SK-N-SH (cell line): ENCODE measurements at regions not wholly inside any gene's neighbourhood (a gene's known extent, or its start where the extent isn't known, plus 50 kb on each side); places are given as distances from the start of the nearest gene placed in this dataset.

Source experiments
- CTCF ChIA-PET: fragments of 300-600, 350-600 bp; formaldehyde crosslinking; extraction: SDS; loops from one replicate; lab custom pipeline; 2021; lab: Yijun Ruan, JAX
- POLR2A ChIA-PET: fragments of 350-600 bp; sonication (Branson Sonifier 250); formaldehyde crosslinking; extraction: SDS; loops from one replicate; lab custom pipeline; 2020; ENCODE audit warnings: antibody characterized with exemption, inconsistent platforms; lab: Yijun Ruan, JAX
- DNase-seq: peaks from one replicate; pipeline ENCODE4 v3.0.0; 2012
- H2AFZ ChIP-seq: fragments of 200-600 bp; sonication (generic); 2 replicates; pipeline ENCODE4 v1.8.1; 2016; ENCODE audit warnings: antibody characterized with exemption, mild to moderate bottlenecking, low read depth
- H3F3A ChIP-seq: fragments of 200-600 bp; sonication (generic); replicated peaks from 2 replicates; pipeline ENCODE3; 2016; ENCODE audit warnings: antibody characterized with exemption, mild to moderate bottlenecking; ENCODE audit not compliant: insufficient read depth
- H3K27ac ChIP-seq, 2 experiments: fragments of 200-500 bp in 1 of 2; fragments of 200-600 bp in 1 of 2; sonication (Bioruptor generic) in 1 of 2; sonication (generic), shearing (Covaris generic) in 1 of 2; 2 replicates each; pipeline versions ENCODE4 v1.5.1 to v1.6.1; 2014 to 2016; ENCODE audit warnings: low read depth in 2 of 2, inconsistent platforms in 1 of 2, low read length in 1 of 2, mild to moderate bottlenecking in 1 of 2, mixed read lengths in 1 of 2
- H3K27me3 ChIP-seq: fragments of 200-600 bp; sonication (generic), shearing (Covaris generic); 2 replicates; pipeline ENCODE4 v1.6.1; 2016; ENCODE audit warnings: mixed run types; ENCODE audit not compliant: insufficient read depth
- H3K36me3 ChIP-seq, 2 experiments: fragments of 200-500 bp in 1 of 2; fragments of 200-600 bp in 1 of 2; sonication (Bioruptor generic) in 1 of 2; sonication (generic) in 1 of 2; replicated peaks in 1 of 2; 2 replicates each; pipeline versions ENCODE3 to v1.5.1; 2014 to 2016; ENCODE audit warnings: low read length in 1 of 2, mild to moderate bottlenecking in 1 of 2; ENCODE audit not compliant: insufficient read depth in 2 of 2, control insufficient read depth in 1 of 2
- H3K4me1 ChIP-seq, 2 experiments: fragments of 200-500 bp in 1 of 2; fragments of 200-600 bp in 1 of 2; sonication (Bioruptor generic) in 1 of 2; sonication (generic), shearing (Covaris generic) in 1 of 2; 2 replicates each; pipeline versions ENCODE4 v1.5.1 to v1.6.1; 2014 to 2016; ENCODE audit warnings: low read depth in 1 of 2, low read length in 1 of 2, mixed run types in 1 of 2; ENCODE audit not compliant: insufficient read depth in 2 of 2, control insufficient read depth in 1 of 2
- H3K4me2 ChIP-seq: fragments of 200-600 bp; sonication (generic), shearing (Covaris generic); 2 replicates; pipeline ENCODE4 v1.6.1; 2017; ENCODE audit warnings: mixed run types
- H3K4me3 ChIP-seq, 2 experiments: fragments of 200-500 bp in 1 of 2; fragments of 200-600 bp in 1 of 2; sonication (Bioruptor generic) in 1 of 2; sonication (generic), shearing (Covaris generic) in 1 of 2; 2 replicates each; pipeline versions ENCODE4 v1.5.1 to v1.8.1; 2014 to 2016; ENCODE audit warnings: low read depth in 2 of 2, inconsistent platforms in 1 of 2, low read length in 1 of 2, mild to moderate bottlenecking in 1 of 2, mixed read lengths in 1 of 2, moderate library complexity in 1 of 2
- H3K79me2 ChIP-seq: fragments of 200-600 bp; sonication (generic); 2 replicates; pipeline ENCODE4 v1.8.1; 2017; ENCODE audit warnings: mild to moderate bottlenecking; ENCODE audit not compliant: insufficient read depth
- H3K9ac ChIP-seq: fragments of 200-600 bp; sonication (generic); 2 replicates; pipeline ENCODE4 v1.6.1; 2017; ENCODE audit warnings: mixed run types
- H3K9me2 ChIP-seq: fragments of 200-600 bp; sonication (generic); 2 replicates; pipeline ENCODE4 v1.6.1; 2017; ENCODE audit warnings: mixed run types
- H3K9me3 ChIP-seq: fragments of 200-600 bp; sonication (generic); 2 replicates; pipeline ENCODE4 v1.6.1; 2017; ENCODE audit warnings: mixed run types, mild to moderate bottlenecking, moderate library complexity
- H4K20me1 ChIP-seq: fragments of 200-600 bp; sonication (generic); 2 replicates; pipeline ENCODE4 v1.6.1; 2017; ENCODE audit warnings: mild to moderate bottlenecking, mixed run types; ENCODE audit not compliant: insufficient read depth
- ELF1 ChIP-seq: IDR thresholded peaks from 2 replicates; pipeline ENCODE4 v1.4.0; 2012
- GABPA ChIP-seq: IDR thresholded peaks from 2 replicates; pipeline ENCODE4 v1.4.0; 2012; ENCODE audit warnings: low read depth, mild to moderate bottlenecking
- MEF2A ChIP-seq: IDR thresholded peaks from 2 replicates; pipeline ENCODE4 v1.4.0; 2012; ENCODE audit warnings: low read depth, borderline replicate concordance
- MXI1 ChIP-seq: IDR thresholded peaks from 2 replicates; pipeline ENCODE4 v1.6.1; 2012; ENCODE audit warnings: mild to moderate bottlenecking, low read depth, low read length, improper control_type of control experiment
- NRF1 ChIP-seq: IDR thresholded peaks from 2 replicates; pipeline ENCODE4 v1.6.1; 2012; ENCODE audit warnings: low read depth, mild to moderate bottlenecking, low read length
- POLR2AphosphoS5 ChIP-seq: IDR thresholded peaks from 2 replicates; pipeline ENCODE4 v1.6.1; 2012; ENCODE audit warnings: low read depth, low read length
- RCOR1 ChIP-seq: fragments of 150-350 bp; IDR thresholded peaks from 2 replicates; pipeline ENCODE4 v1.6.1; 2017; ENCODE audit warnings: antibody characterized with exemption, low read length
- SIN3A ChIP-seq: IDR thresholded peaks from 2 replicates; pipeline ENCODE4 v1.6.1; 2012; ENCODE audit warnings: low read depth, mild to moderate bottlenecking, low read length, moderate library complexity, borderline replicate concordance
- TAF1 ChIP-seq: IDR thresholded peaks from 2 replicates; pipeline ENCODE4 v1.6.1; 2012; ENCODE audit warnings: low read depth, mild to moderate bottlenecking, low read length, moderate library complexity, borderline replicate concordance
- WGBS: methylation state at CpG from one replicate; pipeline ENCODE4 v1.1.6; 2017; ENCODE audit warnings: low lambda C conversion rate; 5-methylcytosine and 5-hydroxymethylcytosine counted together
- TF ChIP-seq, protein P1 (sequence below): fragments of 150-350 bp; IDR thresholded peaks from 2 replicates; pipeline ENCODE4 v1.6.1; 2016; ENCODE audit warnings: mild to moderate bottlenecking, low read depth, low read length
- TF ChIP-seq, protein P2 (sequence below): IDR thresholded peaks from 2 replicates; pipeline ENCODE4 v1.4.0; 2012; ENCODE audit warnings: low read depth, borderline replicate concordance
- TF ChIP-seq, protein P3 (sequence below): IDR thresholded peaks from 2 replicates; pipeline ENCODE4; 2012
- TF ChIP-seq, protein P4 (sequence below): IDR thresholded peaks from 2 replicates; pipeline ENCODE4 v1.4.0; 2012; ENCODE audit warnings: low read depth, borderline replicate concordance
- TF ChIP-seq, protein P5 (sequence below): IDR thresholded peaks from 2 replicates; pipeline ENCODE4 v1.6.1; 2012; ENCODE audit warnings: mild to moderate bottlenecking, low read depth, low read length, moderate library complexity

DNA sequence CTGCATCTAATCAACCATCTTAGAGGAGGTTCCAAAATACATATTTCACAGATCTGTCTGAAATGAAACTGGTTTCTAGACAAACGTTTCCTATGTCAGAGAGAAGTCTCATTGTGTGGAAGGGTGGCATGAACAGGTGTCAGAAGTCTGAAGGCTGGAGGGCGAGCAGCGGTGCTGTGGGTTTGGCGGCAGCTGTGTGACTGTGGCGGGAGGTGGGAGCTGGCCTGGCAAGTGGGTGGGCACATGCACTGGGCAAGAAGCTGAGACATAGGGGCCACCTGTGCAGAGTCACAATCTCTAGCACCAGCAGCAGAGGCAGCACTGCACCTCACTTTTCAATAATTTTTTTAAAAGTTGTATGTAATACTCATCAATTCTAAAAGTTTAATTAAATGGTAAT, 346.3 kb downstream of the DSC3 start:
- no peak for TF ChIP-seq SIN3A
- TF ChIP-seq, all 33 proteins: peak for 0
- 51% methylated on average over 5 of the region's 5 CpGs for WGBS
- H3K4me3 ChIP-seq = no peak overlapping the region
- no peak for DNase-seq
- ChIA-PET POLR2A (no interaction called here), CTCF (no interaction called here)
- no peaks in the 10 kb centered on the region for H3F3A ChIP-seq
- H3K27ac ChIP-seq = no peak overlapping the region
- no peaks in the 10 kb centered on the region for H3K4me1 ChIP-seq
- no peaks in the 10 kb centered on the region for H3K9me2 ChIP-seq
- no peak overlapping the region for H3K4me2 ChIP-seq
- H3K9ac ChIP-seq = no peak overlapping the region
- no peaks in the 10 kb centered on the region for H3K36me3 ChIP-seq
- no peaks in the 10 kb centered on the region for H4K20me1 ChIP-seq
- no peak overlapping the region for H2AFZ ChIP-seq
- H3K79me2 ChIP-seq = no peaks in the 10 kb centered on the region
- H3K27me3 ChIP-seq = no peaks in the 10 kb centered on the region
- no peaks in the 10 kb centered on the region for H3K9me3 ChIP-seq

DNA sequence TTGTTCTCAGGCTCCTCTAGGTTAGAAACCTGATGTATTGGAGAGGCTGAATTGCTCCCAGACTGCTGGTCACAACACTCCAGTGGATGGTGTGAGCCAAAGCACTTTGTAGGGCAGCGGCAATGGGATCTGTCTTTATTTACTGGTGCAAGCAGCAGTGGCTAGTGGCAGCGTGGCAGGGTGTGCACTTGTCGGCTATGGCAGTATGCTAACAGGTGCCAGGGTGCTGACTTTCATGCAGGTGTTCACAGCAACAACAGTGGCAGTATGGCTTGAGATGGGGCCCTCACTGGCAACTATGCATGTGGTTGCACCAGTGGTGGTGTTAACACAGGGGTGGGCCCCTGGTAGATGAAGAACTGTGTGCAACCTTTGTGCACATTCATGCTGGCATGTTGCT, 347.8 kb downstream of the DSC3 start:
- POLR2A ChIA-PET = no interaction called here
- H3K4me2 ChIP-seq = no peak overlapping the region
- 0% methylated on average over 3 of the region's 3 CpGs for WGBS
- H3K27me3 ChIP-seq = no peaks in the 10 kb centered on the region
- H3K27ac ChIP-seq = no peak overlapping the region
- H4K20me1 ChIP-seq = no peaks in the 10 kb centered on the region
- CTCF ChIA-PET = no interaction called here
- no peak overlapping the region for H3K4me3 ChIP-seq
- H2AFZ ChIP-seq = no peak overlapping the region
- no peaks in the 10 kb centered on the region for H3F3A ChIP-seq
- no peak overlapping the region for H3K9ac ChIP-seq
- no peak for DNase-seq
- no peaks in the 10 kb centered on the region for H3K9me2 ChIP-seq
- H3K79me2 ChIP-seq = no peaks in the 10 kb centered on the region
- H3K36me3 ChIP-seq = no peaks in the 10 kb centered on the region
- H3K4me1 ChIP-seq = no peaks in the 10 kb centered on the region
- TF ChIP-seq, protein P1, sequence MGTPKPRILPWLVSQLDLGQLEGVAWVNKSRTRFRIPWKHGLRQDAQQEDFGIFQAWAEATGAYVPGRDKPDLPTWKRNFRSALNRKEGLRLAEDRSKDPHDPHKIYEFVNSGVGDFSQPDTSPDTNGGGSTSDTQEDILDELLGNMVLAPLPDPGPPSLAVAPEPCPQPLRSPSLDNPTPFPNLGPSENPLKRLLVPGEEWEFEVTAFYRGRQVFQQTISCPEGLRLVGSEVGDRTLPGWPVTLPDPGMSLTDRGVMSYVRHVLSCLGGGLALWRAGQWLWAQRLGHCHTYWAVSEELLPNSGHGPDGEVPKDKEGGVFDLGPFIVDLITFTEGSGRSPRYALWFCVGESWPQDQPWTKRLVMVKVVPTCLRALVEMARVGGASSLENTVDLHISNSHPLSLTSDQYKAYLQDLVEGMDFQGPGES = no peak
- TF ChIP-seq GABPA = no peak
- no peak for TF ChIP-seq RCOR1
- TF ChIP-seq MXI1 = no peak
- no peak for TF ChIP-seq TAF1
- no peak for TF ChIP-seq POLR2AphosphoS5
- TF ChIP-seq, protein P2, sequence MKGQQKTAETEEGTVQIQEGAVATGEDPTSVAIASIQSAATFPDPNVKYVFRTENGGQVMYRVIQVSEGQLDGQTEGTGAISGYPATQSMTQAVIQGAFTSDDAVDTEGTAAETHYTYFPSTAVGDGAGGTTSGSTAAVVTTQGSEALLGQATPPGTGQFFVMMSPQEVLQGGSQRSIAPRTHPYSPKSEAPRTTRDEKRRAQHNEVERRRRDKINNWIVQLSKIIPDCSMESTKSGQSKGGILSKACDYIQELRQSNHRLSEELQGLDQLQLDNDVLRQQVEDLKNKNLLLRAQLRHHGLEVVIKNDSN = no peak
- TF ChIP-seq, protein P3, sequence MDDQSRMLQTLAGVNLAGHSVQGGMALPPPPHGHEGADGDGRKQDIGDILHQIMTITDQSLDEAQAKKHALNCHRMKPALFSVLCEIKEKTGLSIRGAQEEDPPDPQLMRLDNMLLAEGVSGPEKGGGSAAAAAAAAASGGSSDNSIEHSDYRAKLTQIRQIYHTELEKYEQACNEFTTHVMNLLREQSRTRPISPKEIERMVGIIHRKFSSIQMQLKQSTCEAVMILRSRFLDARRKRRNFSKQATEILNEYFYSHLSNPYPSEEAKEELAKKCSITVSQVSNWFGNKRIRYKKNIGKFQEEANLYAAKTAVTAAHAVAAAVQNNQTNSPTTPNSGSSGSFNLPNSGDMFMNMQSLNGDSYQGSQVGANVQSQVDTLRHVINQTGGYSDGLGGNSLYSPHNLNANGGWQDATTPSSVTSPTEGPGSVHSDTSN = no peak
- TF ChIP-seq, protein P4, sequence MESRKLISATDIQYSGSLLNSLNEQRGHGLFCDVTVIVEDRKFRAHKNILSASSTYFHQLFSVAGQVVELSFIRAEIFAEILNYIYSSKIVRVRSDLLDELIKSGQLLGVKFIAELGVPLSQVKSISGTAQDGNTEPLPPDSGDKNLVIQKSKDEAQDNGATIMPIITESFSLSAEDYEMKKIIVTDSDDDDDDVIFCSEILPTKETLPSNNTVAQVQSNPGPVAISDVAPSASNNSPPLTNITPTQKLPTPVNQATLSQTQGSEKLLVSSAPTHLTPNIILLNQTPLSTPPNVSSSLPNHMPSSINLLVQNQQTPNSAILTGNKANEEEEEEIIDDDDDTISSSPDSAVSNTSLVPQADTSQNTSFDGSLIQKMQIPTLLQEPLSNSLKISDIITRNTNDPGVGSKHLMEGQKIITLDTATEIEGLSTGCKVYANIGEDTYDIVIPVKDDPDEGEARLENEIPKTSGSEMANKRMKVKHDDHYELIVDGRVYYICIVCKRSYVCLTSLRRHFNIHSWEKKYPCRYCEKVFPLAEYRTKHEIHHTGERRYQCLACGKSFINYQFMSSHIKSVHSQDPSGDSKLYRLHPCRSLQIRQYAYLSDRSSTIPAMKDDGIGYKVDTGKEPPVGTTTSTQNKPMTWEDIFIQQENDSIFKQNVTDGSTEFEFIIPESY = no peak
- no peak for TF ChIP-seq MEF2A
- TF ChIP-seq ELF1 = no peak
- TF ChIP-seq, protein P5, sequence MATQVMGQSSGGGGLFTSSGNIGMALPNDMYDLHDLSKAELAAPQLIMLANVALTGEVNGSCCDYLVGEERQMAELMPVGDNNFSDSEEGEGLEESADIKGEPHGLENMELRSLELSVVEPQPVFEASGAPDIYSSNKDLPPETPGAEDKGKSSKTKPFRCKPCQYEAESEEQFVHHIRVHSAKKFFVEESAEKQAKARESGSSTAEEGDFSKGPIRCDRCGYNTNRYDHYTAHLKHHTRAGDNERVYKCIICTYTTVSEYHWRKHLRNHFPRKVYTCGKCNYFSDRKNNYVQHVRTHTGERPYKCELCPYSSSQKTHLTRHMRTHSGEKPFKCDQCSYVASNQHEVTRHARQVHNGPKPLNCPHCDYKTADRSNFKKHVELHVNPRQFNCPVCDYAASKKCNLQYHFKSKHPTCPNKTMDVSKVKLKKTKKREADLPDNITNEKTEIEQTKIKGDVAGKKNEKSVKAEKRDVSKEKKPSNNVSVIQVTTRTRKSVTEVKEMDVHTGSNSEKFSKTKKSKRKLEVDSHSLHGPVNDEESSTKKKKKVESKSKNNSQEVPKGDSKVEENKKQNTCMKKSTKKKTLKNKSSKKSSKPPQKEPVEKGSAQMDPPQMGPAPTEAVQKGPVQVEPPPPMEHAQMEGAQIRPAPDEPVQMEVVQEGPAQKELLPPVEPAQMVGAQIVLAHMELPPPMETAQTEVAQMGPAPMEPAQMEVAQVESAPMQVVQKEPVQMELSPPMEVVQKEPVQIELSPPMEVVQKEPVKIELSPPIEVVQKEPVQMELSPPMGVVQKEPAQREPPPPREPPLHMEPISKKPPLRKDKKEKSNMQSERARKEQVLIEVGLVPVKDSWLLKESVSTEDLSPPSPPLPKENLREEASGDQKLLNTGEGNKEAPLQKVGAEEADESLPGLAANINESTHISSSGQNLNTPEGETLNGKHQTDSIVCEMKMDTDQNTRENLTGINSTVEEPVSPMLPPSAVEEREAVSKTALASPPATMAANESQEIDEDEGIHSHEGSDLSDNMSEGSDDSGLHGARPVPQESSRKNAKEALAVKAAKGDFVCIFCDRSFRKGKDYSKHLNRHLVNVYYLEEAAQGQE = no peak
- no peak for TF ChIP-seq SIN3A
- TF ChIP-seq NRF1 = no peak
- no peaks in the 10 kb centered on the region for H3K9me3 ChIP-seq
